HepG2 (cell line): ENCODE measurements at regions not wholly inside any gene's neighbourhood (a gene's known extent, or its start where the extent isn't known, plus 50 kb on each side); places are given as distances from the start of the nearest gene placed in this dataset.

ENCODE experiments used
- ATAC-seq: fragments of 200-7000 bp; cut with Tn5 transposase; 3 replicates; pipeline ENCODE4 v1.9.1; 2020; ENCODE audit warnings: mild to moderate bottlenecking, moderate library complexity
- BruUV-seq: library from RNA; stranded (reverse); fragments of 400-500 nt; replicated peaks from 2 replicates; lab custom pipeline; 2021; lab: Mats Ljungman, UMichigan
- CTCF ChIA-PET: fragments of 300-600 bp; formaldehyde crosslinking; extraction: SDS; loops from one replicate; lab custom pipeline; 2021; ENCODE audit warnings: low total read pairs, inconsistent platforms, low intra/inter-chr PET ratio; lab: Yijun Ruan, JAX
- POLR2A ChIA-PET: fragments of 350-600 bp; sonication (Branson Sonifier 250); formaldehyde crosslinking; loops from one replicate; lab custom pipeline; 2020; ENCODE audit warnings: antibody characterized with exemption, inconsistent platforms; lab: Yijun Ruan, JAX
- DNase-seq: peaks from one replicate; pipeline ENCODE4 v3.0.0-alpha.2; 2015; ENCODE audit warnings: low spot score
- FAIRE-seq: peaks from 3 replicates; lab custom pipeline; 2011; peaks lifted over from hg19 to GRCh38; lab: Jason Lieb, UNC
- H2AFZ ChIP-seq: one replicate; pipeline ENCODE4 v1.6.1; 2011; ENCODE audit warnings: low read length, inconsistent platforms
- H3K27ac ChIP-seq: fragments of 300-600 bp; 3 replicates; pipeline ENCODE4 v1.8.0; 2011; ENCODE audit warnings: mixed run types, mild to moderate bottlenecking, mixed read lengths, low read length, inconsistent platforms; ENCODE audit not compliant: insufficient read depth; ENCODE audit errors: extremely low read length
- H3K27me3 ChIP-seq, 2 experiments: fragments of 200-600 bp in 1 of 2; 2 replicates in 1 of 2; 3 replicates in 1 of 2; pipeline versions ENCODE4 v1.6.0 to v1.8.0; 2011; ENCODE audit warnings: low read length in 2 of 2, mild to moderate bottlenecking in 2 of 2, moderate library complexity in 2 of 2, inconsistent platforms in 1 of 2; ENCODE audit not compliant: insufficient read depth in 2 of 2, control insufficient read depth in 1 of 2
- H3K36me3 ChIP-seq, 2 experiments: fragments of 200-600 bp in 1 of 2; replicated peaks in 1 of 2; 2 replicates in 1 of 2; 3 replicates in 1 of 2; pipeline versions ENCODE4 v1.5.1 to v1.8.0; 2011; ENCODE audit warnings: low read length in 2 of 2, inconsistent platforms in 1 of 2; ENCODE audit not compliant: insufficient read depth in 2 of 2, control insufficient read depth in 1 of 2
- H3K4me1 ChIP-seq: 2 replicates; pipeline ENCODE4 v1.5.1; 2012; ENCODE audit warnings: low read length, inconsistent platforms; ENCODE audit not compliant: insufficient read depth
- H3K4me2 ChIP-seq: 2 replicates; pipeline ENCODE4 v1.6.0; 2011; ENCODE audit warnings: low read depth, low read length, inconsistent platforms
- H3K4me3 ChIP-seq, 3 experiments: fragments of 200-600 bp in 1 of 3; sonication (generic), shearing (Covaris generic) in 1 of 3; replicated peaks in 1 of 3; 2 replicates each; pipeline ENCODE4 v1.5.1; 2011 to 2016; ENCODE audit warnings: low read length in 3 of 3, inconsistent platforms in 2 of 3, low read depth in 2 of 3, mild to moderate bottlenecking in 2 of 3, control low read depth in 1 of 3, mixed read lengths in 1 of 3; ENCODE audit not compliant: insufficient read depth in 1 of 3
- H3K79me2 ChIP-seq: one replicate; pipeline ENCODE4 v1.6.1; 2011; ENCODE audit warnings: low read length, inconsistent platforms; ENCODE audit not compliant: insufficient read depth
- H3K9ac ChIP-seq: 2 replicates; pipeline ENCODE4 v1.6.0; 2011; ENCODE audit warnings: mild to moderate bottlenecking, low read depth, low read length, inconsistent platforms; ENCODE audit not compliant: insufficient read depth
- H3K9me3 ChIP-seq: 2 replicates; pipeline ENCODE4 v1.5.1; 2012; ENCODE audit warnings: mild to moderate bottlenecking, low read length
- H4K20me1 ChIP-seq: 2 replicates; pipeline ENCODE4 v1.6.0; 2011; ENCODE audit warnings: inconsistent platforms, mild to moderate bottlenecking, low read length, moderate library complexity; ENCODE audit not compliant: insufficient read depth
- BRCA1 ChIP-seq: sonication (generic); formaldehyde crosslinking; IDR thresholded peaks from 2 replicates; pipeline ENCODE4 v1.4.0; 2020; ENCODE audit warnings: missing genetic modification reagents
- CEBPB ChIP-seq: IDR thresholded peaks from 2 replicates; pipeline ENCODE4 v1.6.1; 2011; ENCODE audit warnings: low read depth, low read length, improper control_type of control experiment, borderline replicate concordance
- MEIS1 ChIP-seq: sonication (generic); formaldehyde crosslinking; IDR thresholded peaks from 2 replicates; pipeline ENCODE4 v1.9.0; 2021; ENCODE audit warnings: mild to moderate bottlenecking, missing genetic modification reagents, moderate library complexity, borderline replicate concordance
- MIER3 ChIP-seq: IDR thresholded peaks from 2 replicates; pipeline ENCODE4 v1.6.1; 2016; ENCODE audit warnings: missing compliant biosample characterization, borderline replicate concordance
- TCF7 ChIP-seq: sonication (generic); IDR thresholded peaks from 2 replicates; pipeline ENCODE4 v1.6.1; 2016; ENCODE audit warnings: antibody characterized with exemption, low read depth
- ZNF235 ChIP-seq: sonication (generic); formaldehyde crosslinking; IDR thresholded peaks from 2 replicates; pipeline ENCODE4 v1.8.1; 2023; ENCODE audit warnings: mild to moderate bottlenecking, missing genetic modification reagents, borderline replicate concordance
- WGBS: methylation state at CpG from one replicate; pipeline ENCODE4 v1.1.6; 2017; ENCODE audit warnings: low lambda C conversion rate; 5-methylcytosine and 5-hydroxymethylcytosine counted together
- in situ Hi-C: cut with HindIII; loops from 2 replicates; pipeline ENCODE4 v1.10.0; 2017; ENCODE audit warnings: low pct_unique_long_range_greater_than_20kb; ENCODE audit not compliant: extremely low pct_ligation_motif_present
- intact Hi-C: fragments of 100-400 bp; cut with micrococcal nuclease; formaldehyde crosslinking; loops from one replicate; pipeline ENCODE4 v1.10.0; 2022; ENCODE audit not compliant: unreplicated experiment
- TF ChIP-seq, protein P1 (sequence below): sonication (generic); formaldehyde crosslinking; IDR thresholded peaks from 2 replicates; pipeline ENCODE4 v1.4.0; 2020; ENCODE audit warnings: mild to moderate bottlenecking, missing genetic modification reagents
- TF ChIP-seq, protein P2 (sequence below): sonication (generic); formaldehyde crosslinking; IDR thresholded peaks from 2 replicates; pipeline ENCODE4 v1.9.0; 2022; ENCODE audit warnings: low read depth, missing genetic modification reagents

GRCh38 chr7:145655666-145656065 is 460.9 kb upstream of the CNTNAP2 start:
- no peaks in the 10 kb centered on the region for H3K79me2 ChIP-seq
- H4K20me1 ChIP-seq, result no peaks in the 10 kb centered on the region
- TF ChIP-seq, protein P1, sequence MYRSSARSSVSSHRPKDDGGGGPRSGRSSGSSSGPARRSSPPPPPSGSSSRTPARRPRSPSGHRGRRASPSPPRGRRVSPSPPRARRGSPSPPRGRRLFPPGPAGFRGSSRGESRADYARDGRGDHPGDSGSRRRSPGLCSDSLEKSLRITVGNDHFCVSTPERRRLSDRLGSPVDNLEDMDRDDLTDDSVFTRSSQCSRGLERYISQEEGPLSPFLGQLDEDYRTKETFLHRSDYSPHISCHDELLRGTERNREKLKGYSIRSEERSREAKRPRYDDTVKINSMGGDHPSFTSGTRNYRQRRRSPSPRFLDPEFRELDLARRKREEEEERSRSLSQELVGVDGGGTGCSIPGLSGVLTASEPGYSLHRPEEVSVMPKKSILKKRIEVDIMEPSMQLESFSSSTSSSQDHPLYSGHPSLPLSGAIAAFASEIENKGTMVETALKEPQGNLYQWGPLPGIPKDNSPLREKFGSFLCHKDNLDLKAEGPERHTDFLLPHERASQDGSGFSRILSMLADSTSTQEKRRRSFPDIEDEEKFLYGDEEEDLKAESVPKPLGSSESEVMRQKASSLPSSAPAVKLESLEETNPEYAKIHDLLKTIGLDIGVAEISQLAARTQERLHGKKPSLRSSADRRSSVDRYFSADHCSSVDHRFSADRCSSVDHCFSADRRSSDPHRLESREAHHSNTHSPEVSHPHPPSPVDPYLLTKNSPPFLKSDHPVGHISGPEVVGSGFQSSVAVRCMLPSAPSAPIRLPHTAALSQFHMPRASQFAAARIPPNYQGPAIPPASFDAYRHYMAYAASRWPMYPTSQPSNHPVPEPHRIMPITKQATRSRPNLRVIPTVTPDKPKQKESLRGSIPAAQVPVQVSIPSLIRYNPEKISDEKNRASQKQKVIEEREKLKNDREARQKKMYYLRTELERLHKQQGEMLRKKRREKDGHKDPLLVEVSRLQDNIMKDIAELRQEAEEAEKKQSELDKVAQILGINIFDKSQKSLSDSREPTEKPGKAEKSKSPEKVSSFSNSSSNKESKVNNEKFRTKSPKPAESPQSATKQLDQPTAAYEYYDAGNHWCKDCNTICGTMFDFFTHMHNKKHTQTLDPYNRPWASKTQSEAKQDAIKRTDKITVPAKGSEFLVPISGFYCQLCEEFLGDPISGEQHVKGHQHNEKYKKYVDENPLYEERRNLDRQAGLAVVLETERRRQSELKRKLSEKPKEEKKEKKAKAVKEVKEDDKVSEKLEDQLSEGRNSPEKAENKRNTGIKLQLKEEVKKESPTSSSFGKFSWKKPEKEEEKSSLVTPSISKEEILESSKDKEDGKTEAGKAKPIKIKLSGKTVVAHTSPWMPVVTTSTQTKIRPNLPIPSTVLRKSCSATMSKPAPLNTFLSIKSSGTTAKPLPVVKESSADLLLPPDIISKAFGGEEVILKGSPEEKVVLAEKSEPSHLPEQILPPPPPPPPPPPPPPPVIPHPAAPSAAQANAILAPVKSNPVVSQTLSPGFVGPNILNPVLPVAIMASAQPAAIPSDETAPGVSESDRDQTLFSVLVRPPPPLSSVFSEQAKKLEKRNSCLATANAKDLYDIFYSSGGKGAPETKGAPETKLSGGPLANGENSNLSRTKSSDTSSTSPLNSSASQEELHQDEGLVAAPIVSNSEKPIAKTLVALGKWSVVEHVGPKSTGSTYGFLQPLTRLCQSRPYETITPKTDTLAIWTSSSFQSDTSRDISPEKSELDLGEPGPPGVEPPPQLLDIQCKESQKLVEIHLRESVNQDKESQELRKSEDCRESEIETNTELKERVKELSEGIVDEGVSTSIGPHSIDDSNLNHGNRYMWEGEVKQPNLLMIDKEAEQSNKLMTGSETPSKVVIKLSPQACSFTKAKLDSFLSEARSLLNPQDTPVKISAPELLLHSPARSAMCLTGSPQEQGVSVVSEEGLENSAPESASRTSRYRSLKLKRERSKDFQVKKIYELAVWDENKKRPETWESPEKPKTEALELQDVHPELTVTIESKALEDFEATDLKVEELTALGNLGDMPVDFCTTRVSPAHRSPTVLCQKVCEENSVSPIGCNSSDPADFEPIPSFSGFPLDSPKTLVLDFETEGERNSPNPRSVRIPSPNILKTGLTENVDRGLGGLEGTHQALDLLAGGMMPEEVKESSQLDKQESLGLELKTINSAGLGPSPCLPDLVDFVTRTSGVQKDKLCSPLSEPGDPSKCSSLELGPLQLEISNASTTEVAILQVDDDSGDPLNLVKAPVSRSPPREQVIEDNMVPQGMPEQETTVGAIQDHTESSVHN (CRISPR knock-in tag), result no peak
- TF ChIP-seq BRCA1 (CRISPR knock-in tag) (no peak), MEIS1 (CRISPR knock-in tag) (no peak), CEBPB (no peak), MIER3 (CRISPR knock-in tag) (no peak), TCF7 (no peak), ZNF235 (CRISPR knock-in tag) (no peak)
- TF ChIP-seq, protein P2, sequence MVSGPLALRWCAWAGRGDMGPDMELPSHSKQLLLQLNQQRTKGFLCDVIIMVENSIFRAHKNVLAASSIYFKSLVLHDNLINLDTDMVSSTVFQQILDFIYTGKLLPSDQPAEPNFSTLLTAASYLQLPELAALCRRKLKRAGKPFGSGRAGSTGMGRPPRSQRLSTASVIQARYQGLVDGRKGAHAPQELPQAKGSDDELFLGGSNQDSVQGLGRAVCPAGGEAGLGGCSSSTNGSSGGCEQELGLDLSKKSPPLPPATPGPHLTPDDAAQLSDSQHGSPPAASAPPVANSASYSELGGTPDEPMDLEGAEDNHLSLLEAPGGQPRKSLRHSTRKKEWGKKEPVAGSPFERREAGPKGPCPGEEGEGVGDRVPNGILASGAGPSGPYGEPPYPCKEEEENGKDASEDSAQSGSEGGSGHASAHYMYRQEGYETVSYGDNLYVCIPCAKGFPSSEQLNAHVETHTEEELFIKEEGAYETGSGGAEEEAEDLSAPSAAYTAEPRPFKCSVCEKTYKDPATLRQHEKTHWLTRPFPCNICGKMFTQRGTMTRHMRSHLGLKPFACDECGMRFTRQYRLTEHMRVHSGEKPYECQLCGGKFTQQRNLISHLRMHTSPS (CRISPR knock-in tag), result no peak
- TF ChIP-seq, all 625 proteins: peak for 0
- no peak overlapping the region for H3K27ac ChIP-seq
- in situ Hi-C loops (no loop called here), intact Hi-C loops (no loop called here)
- no peak for ATAC-seq
- no peak overlapping the region for H3K4me2 ChIP-seq
- no peaks in the 10 kb centered on the region for H3K27me3 ChIP-seq
- no peak for FAIRE-seq
- ChIA-PET CTCF (no interaction called here), POLR2A (no interaction called here)
- no peak overlapping the region for H2AFZ ChIP-seq
- H3K9ac ChIP-seq, result no peak overlapping the region
- no peak overlapping the region for H3K4me3 ChIP-seq
- peaks cover 54% of the 10 kb centered on the region for H3K9me3 ChIP-seq
- H3K36me3 ChIP-seq, result no peaks in the 10 kb centered on the region
- no peaks in the 10 kb centered on the region for H3K4me1 ChIP-seq
- no TSS peak for BruUV-seq
- 19% methylated on average over 1 of the region's 1 CpG for WGBS
- no peak for DNase-seq
